ENCODE measurements at regions not wholly inside any gene's neighbourhood (a gene's known extent, or its start where the extent isn't known, plus 50 kb on each side); places are given as distances from the start of the nearest gene placed in this dataset.

GRCh38 chr14:35218963-35219362 is 73.2 kb upstream of the PSMA6 start:
- TF ChIP-seq CTCF (IDR thresholded peaks at IDR 0.05) (no peak), HOXA7 (CRISPR knock-in tag; IDR thresholded peaks at IDR 0.05) (no peak)

Data from A549 (cell line).